Neural progenitor cell (in vitro differentiated cells): ENCODE measurements at regions not wholly inside any gene's neighbourhood (a gene's known extent, or its start where the extent isn't known, plus 50 kb on each side); places are given as distances from the start of the nearest gene placed in this dataset.

ENCODE experiments used
- EZH2 ChIP-seq: fragments of 200-600 bp; sonication (generic); IDR thresholded peaks from 2 replicates; pipeline ENCODE4 v1.6.1; 2017; ENCODE audit warnings: antibody characterized with exemption, mild to moderate bottlenecking, moderate library complexity
- EZH2phosphoT487 ChIP-seq: fragments of 200-600 bp; sonication (generic); IDR thresholded peaks from 2 replicates; pipeline ENCODE4 v1.6.1; 2017; ENCODE audit warnings: antibody characterized with exemption
- TF ChIP-seq, protein P1 (sequence below): fragments of 200-600 bp; sonication (generic); IDR thresholded peaks from 2 replicates; pipeline ENCODE4 v1.5.1; 2017; ENCODE audit warnings: antibody characterized with exemption, mild to moderate bottlenecking

DNA sequence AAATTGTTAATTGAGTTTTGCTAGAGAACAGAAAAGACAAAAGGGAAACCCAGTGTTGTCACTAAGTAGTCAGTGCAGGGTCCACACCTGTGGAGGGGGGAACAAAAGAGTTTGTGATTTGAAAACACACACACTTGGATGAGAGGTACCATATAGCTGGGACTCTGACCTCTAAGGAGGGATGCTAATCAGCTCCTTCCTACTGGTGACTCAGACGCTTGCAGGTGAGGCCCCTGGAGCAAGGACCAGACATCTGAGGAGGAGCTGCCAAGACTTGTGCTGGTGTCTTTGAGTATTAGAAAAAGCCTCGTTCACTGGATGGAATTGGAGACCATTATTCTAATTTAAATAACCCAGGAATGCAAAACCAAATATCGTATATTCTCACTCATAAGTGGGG, 146.4 kb upstream of the MAP2 start:
- TF ChIP-seq EZH2: no peak
- TF ChIP-seq, protein P1, sequence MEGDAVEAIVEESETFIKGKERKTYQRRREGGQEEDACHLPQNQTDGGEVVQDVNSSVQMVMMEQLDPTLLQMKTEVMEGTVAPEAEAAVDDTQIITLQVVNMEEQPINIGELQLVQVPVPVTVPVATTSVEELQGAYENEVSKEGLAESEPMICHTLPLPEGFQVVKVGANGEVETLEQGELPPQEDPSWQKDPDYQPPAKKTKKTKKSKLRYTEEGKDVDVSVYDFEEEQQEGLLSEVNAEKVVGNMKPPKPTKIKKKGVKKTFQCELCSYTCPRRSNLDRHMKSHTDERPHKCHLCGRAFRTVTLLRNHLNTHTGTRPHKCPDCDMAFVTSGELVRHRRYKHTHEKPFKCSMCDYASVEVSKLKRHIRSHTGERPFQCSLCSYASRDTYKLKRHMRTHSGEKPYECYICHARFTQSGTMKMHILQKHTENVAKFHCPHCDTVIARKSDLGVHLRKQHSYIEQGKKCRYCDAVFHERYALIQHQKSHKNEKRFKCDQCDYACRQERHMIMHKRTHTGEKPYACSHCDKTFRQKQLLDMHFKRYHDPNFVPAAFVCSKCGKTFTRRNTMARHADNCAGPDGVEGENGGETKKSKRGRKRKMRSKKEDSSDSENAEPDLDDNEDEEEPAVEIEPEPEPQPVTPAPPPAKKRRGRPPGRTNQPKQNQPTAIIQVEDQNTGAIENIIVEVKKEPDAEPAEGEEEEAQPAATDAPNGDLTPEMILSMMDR: no peak
- TF ChIP-seq EZH2phosphoT487: no peak
